HG03571 (cell line): ENCODE measurements at regions not wholly inside any gene's neighbourhood (a gene's known extent, or its start where the extent isn't known, plus 50 kb on each side); places are given as distances from the start of the nearest gene placed in this dataset.
"Not testable (repeated sequence)": the region's sequence is repeated elsewhere in the genome, so short reads cannot be mapped to it uniquely, and the experiment has no call there.

Source experiments
- ATAC-seq: cut with Tn5 transposase; IDR thresholded peaks from one replicate; pipeline ENCODE4 v1.9.1; 2021; ENCODE audit not compliant: unreplicated experiment

GRCh38 chr3:94593526-94594150 is 530.8 kb downstream of the NSUN3 start:
- ATAC-seq = no peak

- no peak for ATAC-seq
Measured at GRCh38 chr3:94596141-94596540, 533.3 kb downstream of the NSUN3 start.

GRCh38 chr3:94596887-94597566 is 534.2 kb downstream of the NSUN3 start:
- ATAC-seq = no peak

GRCh38 chr3:94607778-94608177 is 544.9 kb downstream of the NSUN3 start:
- no peak for ATAC-seq

GRCh38 chr3:94609908-94610307 is 547.0 kb downstream of the NSUN3 start:
- ATAC-seq = no peak

GRCh38 chr3:94611596-94611995 is 548.7 kb downstream of the NSUN3 start:
- no peak for ATAC-seq

- no peak for ATAC-seq
Measured at GRCh38 chr3:94612631-94613030, 549.8 kb downstream of the NSUN3 start.

- ATAC-seq = no peak
Measured at GRCh38 chr3:94614192-94614591, 551.3 kb downstream of the NSUN3 start.

- ATAC-seq = no peak
Measured at GRCh38 chr3:94615275-94616065, 552.6 kb downstream of the NSUN3 start.

GRCh38 chr3:94616833-94617232 is 554.0 kb downstream of the NSUN3 start:
- no peak for ATAC-seq

GRCh38 chr3:94617312-94617711 is 554.5 kb downstream of the NSUN3 start:
- no peak for ATAC-seq

- ATAC-seq = no peak
Measured at GRCh38 chr3:94619643-94620042, 556.8 kb downstream of the NSUN3 start.

GRCh38 chr3:94626573-94626972 is 563.7 kb downstream of the NSUN3 start:
- ATAC-seq = no peak

GRCh38 chr3:94627689-94628088 is 564.8 kb downstream of the NSUN3 start:
- no peak for ATAC-seq

- no peak for ATAC-seq
Measured at GRCh38 chr3:94643400-94643799, 580.5 kb downstream of the NSUN3 start.

GRCh38 chr3:94645790-94646189 is 582.9 kb downstream of the NSUN3 start:
- no peak for ATAC-seq

GRCh38 chr3:94647131-94647530 is 584.3 kb downstream of the NSUN3 start:
- ATAC-seq = no peak

- ATAC-seq = not testable (repeated sequence)
Measured at GRCh38 chr3:94648270-94649180, 585.7 kb downstream of the NSUN3 start.

GRCh38 chr3:94654096-94654495 is 591.2 kb downstream of the NSUN3 start:
- ATAC-seq = no peak

GRCh38 chr3:94665922-94666321 is 603.1 kb downstream of the NSUN3 start:
- ATAC-seq = no peak

GRCh38 chr3:94671078-94671477 is 608.2 kb downstream of the NSUN3 start:
- ATAC-seq = no peak
